ENCODE measurements at regions not wholly inside any gene's neighbourhood (a gene's known extent, or its start where the extent isn't known, plus 50 kb on each side); places are given as distances from the start of the nearest gene placed in this dataset.

- TF ChIP-seq POLR2AphosphoS5 (IDR thresholded peaks at IDR 0.05; ENCODE audit: low read depth) (no peak), SPI1 (IDR thresholded peaks at IDR 0.05; ENCODE audit: borderline replicate concordance, low read depth) (no peak)
Measured at GRCh38 chr3:132117642-132118041, 82.8 kb upstream of the CPNE4 start.
